NCI-H2107 treated with DMSO at 0.1 percent for 48 hours (cell line): ENCODE measurements at regions not wholly inside any gene's neighbourhood (a gene's known extent, or its start where the extent isn't known, plus 50 kb on each side); places are given as distances from the start of the nearest gene placed in this dataset.

Experiments used
- DNase-seq: peaks from one replicate; lab custom pipeline; 2025; ENCODE audit not compliant: unreplicated experiment; lab: John Stamatoyannopoulos, UW

DNA sequence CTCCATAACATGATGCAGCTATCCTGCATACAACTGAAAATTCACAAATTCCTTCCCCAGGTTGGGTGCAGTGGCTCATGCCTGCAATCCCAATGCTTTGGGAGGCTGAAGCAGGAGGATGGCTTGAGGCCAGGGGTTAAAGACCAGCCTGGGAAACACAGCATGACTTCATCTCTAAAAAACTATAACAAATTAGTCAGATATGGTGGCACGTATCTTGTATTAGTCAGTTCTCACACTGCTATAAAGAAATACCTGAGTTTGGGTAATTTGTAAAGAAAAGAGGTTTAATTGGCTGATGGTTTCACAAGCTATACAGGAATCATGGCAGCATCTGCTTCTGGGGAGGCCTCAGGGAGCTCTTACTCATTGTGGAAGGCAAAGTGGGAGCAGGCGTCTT is 56.4 kb upstream of the DAPK1 start:
- DNase-seq = no peak

DNA sequence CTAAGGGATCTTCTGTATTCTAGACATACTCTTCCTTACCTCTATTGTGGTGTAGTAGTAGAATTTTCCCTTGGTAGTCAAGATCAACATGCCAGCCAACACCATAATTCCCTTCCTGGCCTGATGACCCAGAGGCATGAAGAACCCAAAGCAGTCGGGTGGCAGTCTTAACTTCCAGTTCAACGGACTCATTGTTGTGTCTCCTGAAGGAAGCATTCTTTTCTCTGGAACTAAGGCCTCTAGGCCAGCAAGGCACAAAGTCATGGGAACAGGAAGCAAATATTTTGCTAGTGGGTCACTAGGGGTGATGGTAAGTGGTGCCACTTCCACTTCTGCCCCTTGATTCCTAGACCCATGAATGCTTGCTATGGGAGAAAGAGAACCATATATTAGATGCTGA is 55.2 kb upstream of the DAPK1 start:
- DNase-seq = no peak

DNA sequence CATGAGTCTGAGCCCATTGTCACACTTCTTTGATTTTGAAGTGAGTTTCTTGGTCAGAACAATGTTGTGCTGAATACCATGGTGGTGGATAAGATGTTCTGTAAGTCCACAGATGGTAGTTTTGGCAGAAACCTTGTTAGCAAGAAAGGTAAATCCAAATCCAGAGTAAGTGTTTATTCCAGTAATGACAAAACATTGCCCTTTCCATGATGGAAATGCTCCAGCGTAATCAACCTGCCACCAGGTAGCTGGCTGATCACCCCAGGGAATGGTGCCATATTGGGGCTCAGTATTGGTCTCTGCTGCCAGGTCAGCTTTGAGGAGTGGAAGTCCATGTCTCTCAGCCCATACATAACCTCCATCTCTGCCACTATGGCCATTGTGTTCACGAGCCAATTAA is 54.7 kb upstream of the DAPK1 start:
- DNase-seq = no peak

DNA sequence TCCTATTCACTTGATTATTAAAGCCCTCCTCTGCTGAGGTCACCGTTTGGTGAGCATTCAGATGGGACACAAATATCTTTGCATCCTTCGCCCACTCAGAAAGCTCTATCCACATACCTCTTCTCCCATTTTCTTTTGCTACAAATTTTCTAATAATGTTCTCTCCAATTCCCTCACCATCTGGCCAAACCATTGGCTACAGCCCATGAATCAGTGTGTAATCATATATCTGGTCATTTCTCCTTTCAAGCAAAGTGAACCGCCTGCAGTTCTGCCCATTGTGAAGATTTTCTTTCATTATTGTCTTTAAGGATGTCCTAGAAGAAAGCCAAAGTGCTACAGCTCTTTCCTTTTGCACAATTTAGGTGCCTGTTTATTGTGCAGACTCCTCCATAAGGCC is 54.2 kb upstream of the DAPK1 start:
- no peak for DNase-seq

DNA sequence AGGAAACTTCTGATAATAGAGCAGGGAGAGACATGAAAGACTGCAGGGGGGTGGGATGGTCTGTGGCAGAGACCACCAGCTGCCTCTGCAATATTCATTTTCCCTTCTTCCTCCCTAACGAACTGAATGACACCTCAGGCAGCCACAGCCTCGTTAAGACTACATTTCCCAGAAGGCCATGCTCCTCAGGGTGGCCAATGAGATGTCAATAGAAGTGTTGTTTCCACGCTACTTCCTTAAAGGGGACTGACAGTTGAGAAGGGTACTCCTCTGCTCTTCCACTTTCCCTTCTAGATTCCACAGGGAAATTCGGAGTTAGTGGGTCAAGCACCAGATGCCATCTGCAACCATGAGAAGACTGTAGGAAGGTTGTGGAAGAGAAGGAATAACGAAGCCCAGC is 52.0 kb upstream of the DAPK1 start:
- DNase-seq = no peak

- no peak for DNase-seq
These were observed 51.1 kb upstream of the DAPK1 start for GRCh38 chr9:87446527-87446926.

- DNase-seq = no peak
These were observed 49.9 kb upstream of the DAPK1 start for GRCh38 chr9:87447547-87448432.
